Fibroblast of skin of scalp (primary cell): ENCODE measurements at regions not wholly inside any gene's neighbourhood (a gene's known extent, or its start where the extent isn't known, plus 50 kb on each side); places are given as distances from the start of the nearest gene placed in this dataset.
A peak's percentile ranks its signal among the peaks of the same experiment; 100 is the strongest.

Source experiments
- DNase-seq: peaks from one replicate; pipeline ENCODE4 v3.0.0-alpha.2; 2013

GRCh38 chr4:183763990-183764754 lies 105.1 kb downstream of the TRAPPC11 start:
- no peak for DNase-seq

- DNase-seq, result no peak
Observed at GRCh38 chr4:183765251-183765911, 106.3 kb downstream of the TRAPPC11 start.

GRCh38 chr4:183766140-183766539 lies 107.0 kb downstream of the TRAPPC11 start:
- DNase-seq, result no peak

- DNase-seq, result no peak
Observed at GRCh38 chr4:183770906-183771305, 111.8 kb downstream of the TRAPPC11 start.

- DNase-seq, result no peak
Observed at GRCh38 chr4:183772361-183772760, 113.3 kb downstream of the TRAPPC11 start.

- no peak for DNase-seq
Observed at GRCh38 chr4:183773790-183774189, 114.7 kb downstream of the TRAPPC11 start.

- no peak for DNase-seq
Observed at GRCh38 chr4:183783306-183783705, 121.8 kb upstream of the STOX2 start.

GRCh38 chr4:183783991-183784553 lies 121.0 kb upstream of the STOX2 start:
- peak; percentile 33 for DNase-seq

- no peak for DNase-seq
Observed at GRCh38 chr4:183788308-183788905, 116.7 kb upstream of the STOX2 start.

- no peak for DNase-seq
Observed at GRCh38 chr4:183789657-183790056, 115.5 kb upstream of the STOX2 start.

GRCh38 chr4:183790661-183791060 lies 114.4 kb upstream of the STOX2 start:
- DNase-seq, result no peak

- DNase-seq, result no peak
Observed at GRCh38 chr4:183797011-183797444, 108.1 kb upstream of the STOX2 start.

GRCh38 chr4:183797445-183798300 lies 107.4 kb upstream of the STOX2 start:
- peak; percentile 14 for DNase-seq

- no peak for DNase-seq
Observed at GRCh38 chr4:183798301-183799253, 106.5 kb upstream of the STOX2 start.

- DNase-seq, result no peak
Observed at GRCh38 chr4:183801457-183802165, 103.5 kb upstream of the STOX2 start.

GRCh38 chr4:183806341-183806740 lies 98.8 kb upstream of the STOX2 start:
- no peak for DNase-seq

- no peak for DNase-seq
Observed at GRCh38 chr4:183807420-183808096, 97.5 kb upstream of the STOX2 start.

GRCh38 chr4:183808097-183808456 lies 97.0 kb upstream of the STOX2 start:
- no peak for DNase-seq

GRCh38 chr4:183812567-183812966 lies 92.5 kb upstream of the STOX2 start:
- DNase-seq, result no peak

- no peak for DNase-seq
Observed at GRCh38 chr4:183814461-183814860, 90.6 kb upstream of the STOX2 start.
